CD14-positive monocyte (primary cell): ENCODE measurements at regions not wholly inside any gene's neighbourhood (a gene's known extent, or its start where the extent isn't known, plus 50 kb on each side); places are given as distances from the start of the nearest gene placed in this dataset.

Source experiments
- DNase-seq, 3 donors: peaks; one replicate each; pipeline ENCODE4 v3.0.0-alpha.2; 2011 to 2022
- H2AFZ ChIP-seq: 2 replicates; pipeline ENCODE4 v1.6.0; 2012; ENCODE audit warnings: mild to moderate bottlenecking, low read depth, low read length, inconsistent platforms; ENCODE audit not compliant: insufficient read depth, poor library complexity, severe bottlenecking
- H3K27ac ChIP-seq, 2 donors: 1 replicate in 1 of 2; 2 replicates in 1 of 2; pipeline ENCODE4 v1.5.1; 2012 to 2013; ENCODE audit warnings: low read length in 2 of 2, control low read depth in 1 of 2, inconsistent platforms in 1 of 2, low read depth in 1 of 2, mild to moderate bottlenecking in 1 of 2
- H3K27me3 ChIP-seq, 2 donors: one replicate each; pipeline versions ENCODE4 v1.6.0 to v1.6.1; 2011 to 2013; ENCODE audit warnings: low read length in 2 of 2; ENCODE audit not compliant: control insufficient read depth in 2 of 2, insufficient read depth in 2 of 2
- H3K36me3 ChIP-seq, 2 donors: replicated peaks in 1 of 2; 1 replicate in 1 of 2; 2 replicates in 1 of 2; pipeline versions ENCODE4 v1.5.1 to v1.6.1; 2012 to 2013; ENCODE audit warnings: low read length in 2 of 2, control low read depth in 1 of 2, inconsistent platforms in 1 of 2, mild to moderate bottlenecking in 1 of 2; ENCODE audit not compliant: insufficient read depth in 2 of 2, control insufficient read depth in 1 of 2
- H3K4me1 ChIP-seq, 2 donors: 1 replicate in 1 of 2; 2 replicates in 1 of 2; pipeline versions ENCODE4 v1.5.1 to v1.6.1; 2012 to 2013; ENCODE audit warnings: low read length in 2 of 2, control low read depth in 1 of 2, inconsistent platforms in 1 of 2, mild to moderate bottlenecking in 1 of 2, moderate library complexity in 1 of 2; ENCODE audit not compliant: insufficient read depth in 2 of 2, control insufficient read depth in 1 of 2
- H3K4me2 ChIP-seq: replicated peaks from 2 replicates; pipeline ENCODE3; 2012; ENCODE audit warnings: low read length, moderate library complexity, mild to moderate bottlenecking; ENCODE audit not compliant: poor library complexity, severe bottlenecking; ENCODE audit errors: extremely low read depth
- H3K4me3 ChIP-seq, 3 experiments: fragments of 200-600 bp in 1 of 3; sonication (generic) in 1 of 3; replicated peaks in 1 of 3; 1 replicate in 2 of 3; 2 replicates in 1 of 3; pipeline ENCODE4 v1.5.1; 2011 to 2013; ENCODE audit warnings: low read length in 3 of 3, mild to moderate bottlenecking in 3 of 3, control low read depth in 2 of 3, low read depth in 2 of 3, inconsistent platforms in 1 of 3, moderate library complexity in 1 of 3
- H3K79me2 ChIP-seq: 2 replicates; pipeline ENCODE4 v1.6.0; 2012; ENCODE audit warnings: mild to moderate bottlenecking, control low read depth, inconsistent platforms, low read length, moderate library complexity; ENCODE audit not compliant: insufficient read depth
- H3K9ac ChIP-seq: 2 replicates; pipeline ENCODE4 v1.6.0; 2017; ENCODE audit warnings: low read length, mild to moderate bottlenecking; ENCODE audit not compliant: insufficient read depth, poor library complexity, severe bottlenecking
- H3K9me3 ChIP-seq, 2 donors: replicated peaks in 1 of 2; 1 replicate in 1 of 2; 2 replicates in 1 of 2; pipeline versions ENCODE4 v1.5.1 to v1.6.1; 2012 to 2013; ENCODE audit warnings: low read length in 2 of 2, control low read depth in 1 of 2; ENCODE audit not compliant: control insufficient read depth in 1 of 2, insufficient read depth in 1 of 2
- H4K20me1 ChIP-seq: 2 replicates; pipeline ENCODE4 v1.6.0; 2012; ENCODE audit warnings: mild to moderate bottlenecking, low read length, control low read depth, moderate library complexity; ENCODE audit not compliant: insufficient read depth
- H3K27ac Mint-ChIP-seq, 7 donors: one replicate each; pipeline ENCODE4 v1.8.0; 2020; ENCODE audit warnings: mild to moderate bottlenecking in 7 of 7, mixed read lengths in 7 of 7, moderate library complexity in 6 of 7, inconsistent platforms in 2 of 7
- H3K27me3 Mint-ChIP-seq, 3 donors: one replicate each; pipeline ENCODE4 v1.8.0; 2021 to 2022; ENCODE audit warnings: low read depth in 3 of 3, mild to moderate bottlenecking in 3 of 3, mixed read lengths in 3 of 3, moderate library complexity in 3 of 3, inconsistent platforms in 1 of 3
- H3K36me3 Mint-ChIP-seq, 2 donors: one replicate each; pipeline ENCODE4 v1.8.0; 2020; ENCODE audit warnings: mixed read lengths in 2 of 2, inconsistent platforms in 1 of 2, mild to moderate bottlenecking in 1 of 2
- H3K4me1 Mint-ChIP-seq: one replicate; pipeline ENCODE4 v1.8.0; 2020; ENCODE audit warnings: mild to moderate bottlenecking, mixed read lengths
- H3K4me3 Mint-ChIP-seq, 2 donors: one replicate each; pipeline ENCODE4 v1.8.0; 2020; ENCODE audit warnings: mild to moderate bottlenecking in 2 of 2, mixed read lengths in 2 of 2, moderate library complexity in 1 of 2
- H3K9me3 Mint-ChIP-seq, 7 donors: one replicate each; pipeline ENCODE4 v1.8.0; 2020 to 2022; ENCODE audit warnings: mixed read lengths in 7 of 7, mild to moderate bottlenecking in 6 of 7, moderate library complexity in 6 of 7, inconsistent platforms in 2 of 7
- CTCF ChIP-seq: fragments of 200-600 bp; IDR thresholded peaks from one replicate; pipeline ENCODE4 v1.8.0; 2022; ENCODE audit warnings: antibody characterized with exemption, mild to moderate bottlenecking
- WGBS: methylation state at CpG from one replicate; pipeline ENCODE4 v1.1.5; 2013; ENCODE audit warnings: missing lambda C conversion rate; ENCODE audit not compliant: insufficient coverage; 5-methylcytosine and 5-hydroxymethylcytosine counted together
- intact Hi-C, 2 donors: fragments of 100-400 bp; cut with micrococcal nuclease; formaldehyde crosslinking; loops; one replicate each; pipeline versions ENCODE4 v1.15.0 to v1.15.1; 2023

- H3K36me3 ChIP-seq: no peaks in the 10 kb centered on the region
- no peaks in the 10 kb centered on the region for H4K20me1 ChIP-seq
- no peak for DNase-seq
- no peaks in the 10 kb centered on the region for H3K9me3 Mint-ChIP-seq
- no peak overlapping the region for H3K9ac ChIP-seq
- no peaks in the 10 kb centered on the region for H3K9me3 ChIP-seq
- H3K4me3 Mint-ChIP-seq: no peak overlapping the region
- H3K79me2 ChIP-seq: no peaks in the 10 kb centered on the region
- intact Hi-C loops: no loop called here
- no peak overlapping the region for H3K27ac ChIP-seq
- peaks cover 0 to 51% of the 10 kb centered on the region in 2 donors for H3K27me3 ChIP-seq
- H3K4me1 ChIP-seq: no peaks in the 10 kb centered on the region
- H3K27ac Mint-ChIP-seq: no peak overlapping the region
- H2AFZ ChIP-seq: no peak overlapping the region
- no peak overlapping the region for H3K4me3 ChIP-seq
- no peaks in the 10 kb centered on the region for H3K4me1 Mint-ChIP-seq
- peaks cover 0 to 28% (median 0%) of the 10 kb centered on the region in 3 donors for H3K27me3 Mint-ChIP-seq
- no CpG with 5 or more reads among the region's 1 CpG for WGBS
- H3K36me3 Mint-ChIP-seq: no peaks in the 10 kb centered on the region
- no peak overlapping the region for H3K4me2 ChIP-seq
- TF ChIP-seq CTCF: no peak
Observed at GRCh38 chrX:131901546-131901945, 121.6 kb upstream of the STK26 start.

- Histone ChIP-seq H3K36me3 (no peaks in the 10 kb centered on the region), H3K4me2 (no peak overlapping the region), H3K27ac (no peak overlapping the region), H3K9me3 (no peaks in the 10 kb centered on the region), H3K4me1 (no peaks in the 10 kb centered on the region), H3K9ac (no peak overlapping the region), H2AFZ (no peak overlapping the region), H3K79me2 (no peaks in the 10 kb centered on the region), H3K27me3 (peaks cover 0 to 35% of the 10 kb centered on the region in 2 donors), H3K4me3 (no peak overlapping the region), H4K20me1 (no peaks in the 10 kb centered on the region)
- TF ChIP-seq CTCF: no peak
- 96% methylated on average over 12 of the region's 31 CpGs for WGBS
- Mint-ChIP-seq H3K36me3 (no peaks in the 10 kb centered on the region), H3K4me1 (peaks cover 5% of the 10 kb centered on the region), H3K9me3 (peaks cover 0 to 2% (median 0%) of the 10 kb centered on the region in 7 donors), H3K27ac (no peak overlapping the region), H3K4me3 (no peak overlapping the region), H3K27me3 (peaks cover 0 to 18% (median 0%) of the 10 kb centered on the region in 3 donors)
- intact Hi-C loops: no loop called here
- no peak for DNase-seq
Observed at GRCh38 chrX:131907488-131908314, 115.4 kb upstream of the STK26 start.
